HUES48 (cell line): ENCODE measurements at regions not wholly inside any gene's neighbourhood (a gene's known extent, or its start where the extent isn't known, plus 50 kb on each side); places are given as distances from the start of the nearest gene placed in this dataset.

Experiments used
- H3K27ac ChIP-seq: one replicate; pipeline ENCODE4 v1.7.0; 2013; ENCODE audit warnings: low read depth, low read length, inconsistent platforms
- H3K27me3 ChIP-seq: 2 replicates; pipeline ENCODE4 v1.6.1; 2013; ENCODE audit warnings: mild to moderate bottlenecking, low read length; ENCODE audit not compliant: control insufficient read depth, insufficient read depth
- H3K36me3 ChIP-seq: 2 replicates; pipeline ENCODE4 v1.6.1; 2013; ENCODE audit warnings: low read length; ENCODE audit not compliant: control insufficient read depth, insufficient read depth
- H3K4me1 ChIP-seq: 2 replicates; pipeline ENCODE4 v1.6.1; 2013; ENCODE audit warnings: mild to moderate bottlenecking, low read length; ENCODE audit not compliant: control insufficient read depth, insufficient read depth
- H3K4me3 ChIP-seq: 2 replicates; pipeline ENCODE4 v1.5.1; 2013; ENCODE audit warnings: mild to moderate bottlenecking, low read depth, low read length
- H3K9ac ChIP-seq: 2 replicates; pipeline ENCODE4 v1.6.1; 2013; ENCODE audit warnings: mild to moderate bottlenecking, low read depth, low read length, moderate library complexity
- H3K9me3 ChIP-seq: 2 replicates; pipeline ENCODE4 v1.6.1; 2013; ENCODE audit warnings: low read length; ENCODE audit not compliant: control insufficient read depth, insufficient read depth

GRCh38 chr18:27483276-27483675, 298.2 kb upstream of the CHST9 start:
- Histone ChIP-seq H3K27ac (no peak overlapping the region), H3K4me3 (no peak overlapping the region), H3K9me3 (no peaks in the 10 kb centered on the region), H3K27me3 (no peaks in the 10 kb centered on the region), H3K9ac (no peak overlapping the region), H3K4me1 (peaks cover 17% of the 10 kb centered on the region), H3K36me3 (no peaks in the 10 kb centered on the region)

DNA sequence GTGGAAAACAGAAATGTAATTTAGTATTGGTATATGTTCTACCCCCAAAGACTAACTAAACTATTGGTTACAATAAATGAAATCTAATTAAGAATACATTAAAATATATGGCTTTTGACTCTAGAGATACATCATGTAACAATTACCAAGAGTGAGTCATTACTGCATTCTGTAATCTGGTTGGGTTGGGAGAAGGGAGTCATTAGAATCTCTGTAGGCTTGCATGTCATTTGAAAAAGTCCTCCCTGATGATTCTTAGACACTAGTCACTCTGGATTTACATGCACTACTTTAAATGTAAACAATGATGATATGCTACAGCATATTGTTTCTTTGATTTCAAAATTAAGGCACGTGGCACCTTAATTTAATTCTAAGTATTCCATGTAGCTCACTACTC, 293.4 kb upstream of the CHST9 start:
- no peaks in the 10 kb centered on the region for H3K36me3 ChIP-seq
- H3K27me3 ChIP-seq: no peaks in the 10 kb centered on the region
- no peak overlapping the region for H3K27ac ChIP-seq
- H3K4me1 ChIP-seq: peaks cover 20% of the 10 kb centered on the region
- no peak overlapping the region for H3K9ac ChIP-seq
- H3K4me3 ChIP-seq: no peak overlapping the region
- H3K9me3 ChIP-seq: no peaks in the 10 kb centered on the region

DNA sequence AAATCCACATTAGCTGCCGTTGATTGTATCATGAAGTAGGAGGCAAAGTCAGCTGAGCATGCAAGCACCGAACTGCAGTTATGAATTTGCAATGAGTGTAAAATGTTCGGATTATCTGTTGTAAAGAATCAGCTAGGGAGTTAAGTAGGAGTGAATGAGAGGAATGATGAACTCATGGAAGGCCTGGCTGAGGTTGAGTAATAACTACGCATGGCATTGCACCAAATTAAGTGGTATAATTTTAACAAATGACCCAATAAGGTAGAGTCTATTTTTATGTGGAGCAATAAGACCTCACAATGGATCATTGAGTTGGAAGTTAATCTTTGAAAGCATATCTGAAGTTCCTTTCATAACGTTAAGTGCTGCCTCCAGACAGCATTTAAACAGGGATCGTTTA, 288.2 kb upstream of the CHST9 start:
- Histone ChIP-seq H3K27me3 (no peaks in the 10 kb centered on the region), H3K4me3 (no peak overlapping the region)

GRCh38 chr18:27467073-27467472, 282.0 kb upstream of the CHST9 start:
- H3K27me3 ChIP-seq: no peaks in the 10 kb centered on the region
- H3K4me1 ChIP-seq: no peaks in the 10 kb centered on the region
- no peak overlapping the region for H3K27ac ChIP-seq
- no peaks in the 10 kb centered on the region for H3K36me3 ChIP-seq
- no peaks in the 10 kb centered on the region for H3K9me3 ChIP-seq
- H3K4me3 ChIP-seq: no peak overlapping the region
- no peak overlapping the region for H3K9ac ChIP-seq

More for the DNA sequence above, 288.2 kb upstream of the CHST9 start:
- no peak overlapping the region for H3K27ac ChIP-seq
- no peaks in the 10 kb centered on the region for H3K9me3 ChIP-seq
- H3K36me3 ChIP-seq: no peaks in the 10 kb centered on the region
- H3K9ac ChIP-seq: no peak overlapping the region
- H3K4me1 ChIP-seq: peaks cover 6% of the 10 kb centered on the region; the same call in 1 of the 2 replicates

DNA sequence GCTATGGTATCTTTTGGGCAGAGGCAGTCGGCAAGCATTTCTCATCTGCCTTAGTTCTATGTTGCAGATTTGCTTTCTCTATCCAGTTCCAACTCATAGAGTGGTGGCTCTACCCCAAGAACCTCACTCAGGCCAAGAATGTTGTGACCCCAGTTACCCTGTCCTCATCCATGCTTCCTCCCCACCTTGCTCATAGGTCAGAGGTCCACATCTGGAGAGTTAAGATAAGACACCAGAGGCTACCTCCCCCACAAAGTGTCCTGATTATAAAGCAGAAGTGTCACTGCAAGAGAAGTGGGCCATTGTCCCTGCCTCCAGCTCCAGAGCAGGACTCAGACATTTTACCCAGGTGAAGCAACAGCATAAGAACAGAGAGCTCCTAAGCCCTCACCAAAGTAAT, 276.8 kb upstream of the CHST9 start:
- H3K4me1 ChIP-seq: no peaks in the 10 kb centered on the region
- H3K27me3 ChIP-seq: no peaks in the 10 kb centered on the region
- H3K36me3 ChIP-seq: no peaks in the 10 kb centered on the region
- H3K27ac ChIP-seq: no peak overlapping the region
- H3K9ac ChIP-seq: no peak overlapping the region
- H3K9me3 ChIP-seq: no peaks in the 10 kb centered on the region
- H3K4me3 ChIP-seq: no peak overlapping the region

GRCh38 chr18:27449104-27449503, 264.0 kb upstream of the CHST9 start:
- peaks cover 4% of the 10 kb centered on the region for H3K9me3 ChIP-seq
- no peak overlapping the region for H3K4me3 ChIP-seq
- H3K9ac ChIP-seq: no peak overlapping the region
- no peaks in the 10 kb centered on the region for H3K36me3 ChIP-seq
- H3K27ac ChIP-seq: no peak overlapping the region
- H3K4me1 ChIP-seq: peaks cover 3% of the 10 kb centered on the region; the same call in 1 of the 2 replicates
- H3K27me3 ChIP-seq: no peaks in the 10 kb centered on the region

DNA sequence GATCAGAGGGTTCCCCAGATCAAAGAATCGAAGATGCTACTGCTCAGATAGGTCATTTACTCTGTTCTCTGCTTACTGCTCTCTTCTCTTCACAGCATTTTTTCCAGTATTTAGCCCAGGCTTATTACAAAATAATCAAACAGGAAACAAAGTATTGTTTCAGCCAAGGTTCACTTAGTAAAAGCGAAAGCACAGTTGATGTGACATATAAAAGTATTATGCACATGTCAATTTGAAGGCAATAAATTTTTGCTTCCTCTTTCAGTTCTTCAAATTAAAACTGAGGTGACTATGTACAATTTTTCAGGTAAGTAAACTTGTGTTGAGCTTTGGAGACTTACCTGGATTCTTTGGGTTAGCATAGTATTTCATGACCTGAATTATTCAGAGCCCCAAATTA, 262.8 kb upstream of the CHST9 start:
- H3K27ac ChIP-seq: no peak overlapping the region
- H3K9me3 ChIP-seq: peaks cover 4% of the 10 kb centered on the region
- H3K4me1 ChIP-seq: peaks cover 3% of the 10 kb centered on the region; the same call in 1 of the 2 replicates
- no peak overlapping the region for H3K9ac ChIP-seq
- no peaks in the 10 kb centered on the region for H3K36me3 ChIP-seq
- H3K27me3 ChIP-seq: no peaks in the 10 kb centered on the region
- no peak overlapping the region for H3K4me3 ChIP-seq

DNA sequence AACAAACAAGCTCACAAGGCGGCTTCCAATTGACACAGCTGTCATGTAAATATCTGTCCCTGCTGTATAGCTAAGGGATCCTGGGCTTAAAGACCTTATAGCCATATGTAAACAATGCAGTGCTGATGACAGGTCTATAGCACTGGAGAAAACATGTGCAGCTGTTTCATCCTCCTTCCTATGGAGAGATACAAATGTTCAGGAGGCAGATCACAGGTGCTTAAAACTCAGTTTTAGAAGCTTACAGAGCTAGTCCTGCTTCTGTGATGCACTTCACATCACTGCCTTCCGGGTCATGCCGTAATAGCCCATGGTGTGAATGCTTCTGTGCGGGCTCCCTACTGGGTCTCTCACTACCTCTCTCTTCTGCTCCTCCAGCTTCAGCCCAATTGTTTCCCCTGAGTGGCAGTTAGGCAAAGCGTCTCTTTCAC, 262.4 kb upstream of the CHST9 start:
- H3K4me3 ChIP-seq: no peak overlapping the region
- H3K4me1 ChIP-seq: peaks cover 3% of the 10 kb centered on the region; the same call in 1 of the 2 replicates
- H3K9ac ChIP-seq: no peak overlapping the region
- no peaks in the 10 kb centered on the region for H3K36me3 ChIP-seq
- no peak overlapping the region for H3K27ac ChIP-seq
- H3K27me3 ChIP-seq: no peaks in the 10 kb centered on the region
- peaks cover 4% of the 10 kb centered on the region; the same call in 1 of the 2 replicates for H3K9me3 ChIP-seq

- no peaks in the 10 kb centered on the region for H3K36me3 ChIP-seq
- no peaks in the 10 kb centered on the region for H3K4me1 ChIP-seq
- no peaks in the 10 kb centered on the region for H3K27me3 ChIP-seq
- no peak overlapping the region for H3K9ac ChIP-seq
- no peak overlapping the region for H3K27ac ChIP-seq
- H3K4me3 ChIP-seq: no peak overlapping the region
- no peaks in the 10 kb centered on the region for H3K9me3 ChIP-seq
Observed at GRCh38 chr18:27430595-27430994, 245.5 kb upstream of the CHST9 start.

- H3K36me3 ChIP-seq: no peaks in the 10 kb centered on the region
- H3K27ac ChIP-seq: no peak overlapping the region
- no peaks in the 10 kb centered on the region for H3K27me3 ChIP-seq
- no peaks in the 10 kb centered on the region for H3K9me3 ChIP-seq
- H3K4me1 ChIP-seq: no peaks in the 10 kb centered on the region
- H3K4me3 ChIP-seq: no peak overlapping the region
- H3K9ac ChIP-seq: no peak overlapping the region
Observed at GRCh38 chr18:27428716-27429475, 243.8 kb upstream of the CHST9 start.

- Histone ChIP-seq H3K36me3 (no peaks in the 10 kb centered on the region), H3K9me3 (no peaks in the 10 kb centered on the region), H3K4me1 (no peaks in the 10 kb centered on the region), H3K9ac (no peak overlapping the region), H3K27ac (no peak overlapping the region), H3K4me3 (no peak overlapping the region), H3K27me3 (no peaks in the 10 kb centered on the region)
Observed at GRCh38 chr18:27428120-27428519, 243.0 kb upstream of the CHST9 start.
